ENCODE measurements at regions not wholly inside any gene's neighbourhood (a gene's known extent, or its start where the extent isn't known, plus 50 kb on each side); places are given as distances from the start of the nearest gene placed in this dataset.

DNA sequence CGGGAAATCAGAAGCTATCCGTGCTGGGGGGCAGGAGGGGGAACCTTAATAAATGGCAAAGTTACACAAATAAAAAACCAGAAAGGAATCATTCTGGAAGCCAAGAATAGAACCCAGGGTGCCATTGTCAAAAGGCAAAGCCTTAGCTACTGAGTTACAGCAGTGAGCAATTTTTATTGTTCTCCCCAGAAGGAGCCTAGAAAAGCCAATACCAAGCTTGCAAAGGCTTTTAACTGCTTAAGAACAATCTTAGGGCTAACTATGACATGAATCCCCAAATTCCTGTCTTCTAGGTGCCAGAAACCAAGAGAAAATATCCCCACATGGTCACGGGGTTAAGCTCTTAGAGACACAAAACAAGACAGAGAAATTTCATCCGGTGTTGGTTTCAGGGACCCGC lies 482.7 kb downstream of the CCSER2 start:
- Histone ChIP-seq H3K14ac (ENCODE audit: insufficient read depth, low read length) (no peak overlapping the region), H4K5ac (ENCODE audit: insufficient read length, low read depth, low read length) (no peak overlapping the region), H2BK5ac (ENCODE audit: insufficient read length, low read length) (no peak overlapping the region), H3K4me2 (ENCODE audit: insufficient read depth, insufficient read length, low read length) (no peak overlapping the region), H3K9me3 (ENCODE audit: control insufficient read depth, low read depth, low read length) (no peaks in the 10 kb centered on the region), H3K23me2 (ENCODE audit: insufficient read length, low read depth, low read length, poor library complexity, severe bottlenecking) (no peaks in the 10 kb centered on the region), H2BK15ac (ENCODE audit: low read depth, low read length) (no peak overlapping the region), H4K20me1 (ENCODE audit: control insufficient read depth, insufficient read depth, insufficient read length) (no peaks in the 10 kb centered on the region), H3K27ac (ENCODE audit: insufficient read length, low read depth, low read length) (no peak overlapping the region), H3K27me3 (ENCODE audit: insufficient read depth, low read length) (no peaks in the 10 kb centered on the region), H4K91ac (ENCODE audit: insufficient read length, low read depth, low read length) (no peak overlapping the region), H3K79me2 (ENCODE audit: insufficient read depth, low read length) (no peaks in the 10 kb centered on the region), H2BK12ac (ENCODE audit: insufficient read length, low read depth, low read length) (no peak overlapping the region), H2AFZ (ENCODE audit: low read length) (no peak overlapping the region), H4K8ac (replicated peaks; ENCODE audit: insufficient read length, low read depth, low read length) (no peak overlapping the region), H3K56ac (ENCODE audit: insufficient read length, low read depth, low read length) (no peak overlapping the region), H2BK120ac (ENCODE audit: low read depth, low read length, poor library complexity, severe bottlenecking) (no peak overlapping the region), H2AK5ac (ENCODE audit: insufficient read length, low read length) (no peak overlapping the region), H2BK20ac (ENCODE audit: low read depth, low read length, poor library complexity, severe bottlenecking) (no peak overlapping the region), H3K23ac (ENCODE audit: insufficient read length, low read depth, low read length) (no peak overlapping the region), H3K4ac (ENCODE audit: low read depth, low read length) (no peak overlapping the region), H3K4me1 (ENCODE audit: insufficient read depth, low read length) (no peaks in the 10 kb centered on the region), H3K18ac (ENCODE audit: insufficient read length, low read depth, low read length) (no peak overlapping the region), H3K79me1 (ENCODE audit: insufficient read depth, low read depth, low read length, poor library complexity, severe bottlenecking) (no peaks in the 10 kb centered on the region), H3K9ac (ENCODE audit: extremely low read depth, insufficient read length, low read length) (no peak overlapping the region), H3T11ph (ENCODE audit: low read length) (no peak overlapping the region)
- Mint-ChIP-seq H3K9me3 (no peaks in the 10 kb centered on the region), H3K4me1 (peaks cover 25 to 33% of the 10 kb centered on the region in 2 experiments), H3K27me3 (ENCODE audit: low read depth) (peaks cover 4% of the 10 kb centered on the region; the same call in 1 of the 2 replicates), H3K4me3 (no peak overlapping the region), H3K27ac (peak overlapping the region in 1 of 3 experiments; percentile 65; a peak in 2 of 7 replicates), H3K36me3 (ENCODE audit: insufficient read depth in 1 of 3, low read depth in 3 of 3) (no peaks in the 10 kb centered on the region; a peak in 1 of 7 replicates)
- WGBS (ENCODE audit: extremely low coverage, insufficient read length, low lambda C conversion rate): no CpG with 5 or more reads among the region's 5 CpGs
- TF ChIP-seq, protein P1, sequence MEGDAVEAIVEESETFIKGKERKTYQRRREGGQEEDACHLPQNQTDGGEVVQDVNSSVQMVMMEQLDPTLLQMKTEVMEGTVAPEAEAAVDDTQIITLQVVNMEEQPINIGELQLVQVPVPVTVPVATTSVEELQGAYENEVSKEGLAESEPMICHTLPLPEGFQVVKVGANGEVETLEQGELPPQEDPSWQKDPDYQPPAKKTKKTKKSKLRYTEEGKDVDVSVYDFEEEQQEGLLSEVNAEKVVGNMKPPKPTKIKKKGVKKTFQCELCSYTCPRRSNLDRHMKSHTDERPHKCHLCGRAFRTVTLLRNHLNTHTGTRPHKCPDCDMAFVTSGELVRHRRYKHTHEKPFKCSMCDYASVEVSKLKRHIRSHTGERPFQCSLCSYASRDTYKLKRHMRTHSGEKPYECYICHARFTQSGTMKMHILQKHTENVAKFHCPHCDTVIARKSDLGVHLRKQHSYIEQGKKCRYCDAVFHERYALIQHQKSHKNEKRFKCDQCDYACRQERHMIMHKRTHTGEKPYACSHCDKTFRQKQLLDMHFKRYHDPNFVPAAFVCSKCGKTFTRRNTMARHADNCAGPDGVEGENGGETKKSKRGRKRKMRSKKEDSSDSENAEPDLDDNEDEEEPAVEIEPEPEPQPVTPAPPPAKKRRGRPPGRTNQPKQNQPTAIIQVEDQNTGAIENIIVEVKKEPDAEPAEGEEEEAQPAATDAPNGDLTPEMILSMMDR (conservative IDR thresholded peaks at IDR 0.05): no peak
- DNase-seq: no peak

Measured in H9 (cell line).